ENCODE measurements at regions not wholly inside any gene's neighbourhood (a gene's known extent, or its start where the extent isn't known, plus 50 kb on each side); places are given as distances from the start of the nearest gene placed in this dataset.
A peak's percentile ranks its signal among the peaks of the same experiment; 100 is the strongest.

- DNase-seq: no peak
These were observed 230.6 kb upstream of the DACH1 start for GRCh38 chr13:72097568-72097967.

DNA sequence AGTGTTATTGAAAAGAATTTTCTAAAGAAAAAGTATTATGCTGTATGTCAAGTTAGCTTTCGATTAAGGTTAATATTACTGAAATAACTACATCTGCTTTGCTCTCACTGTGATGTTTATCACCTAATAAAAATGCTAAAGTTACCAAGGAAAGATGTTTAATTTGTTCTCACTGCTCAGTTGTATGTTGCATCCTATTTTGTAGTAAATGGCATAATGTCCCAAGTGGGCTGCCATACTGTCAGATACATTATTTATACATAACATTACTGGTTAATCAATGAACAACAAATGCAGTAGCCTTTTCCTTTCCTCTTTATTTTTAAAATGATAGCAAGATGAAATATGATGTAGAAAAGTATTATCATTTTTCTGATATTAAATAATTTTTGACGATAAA lies 226.3 kb upstream of the DACH1 start:
- no peak for DNase-seq

DNA sequence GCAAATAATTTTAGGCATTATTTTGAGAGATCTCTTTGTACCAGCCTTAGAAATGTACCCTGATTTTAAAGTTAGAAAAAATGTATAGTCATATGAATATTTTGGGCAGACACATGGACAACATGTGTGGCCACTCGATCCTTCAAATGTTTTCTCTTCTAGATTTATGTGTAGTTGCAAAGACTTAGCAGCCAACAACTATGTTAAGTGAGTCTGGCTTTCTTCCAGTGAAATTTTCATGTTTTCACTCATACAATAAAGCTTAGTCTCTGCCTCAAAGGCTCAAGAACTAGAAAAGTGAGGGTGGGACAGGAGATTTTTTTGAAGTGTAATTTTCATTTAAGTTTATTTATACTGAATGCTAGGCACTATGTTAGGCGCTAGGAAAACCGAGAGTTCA lies 207.7 kb upstream of the DACH1 start:
- no peak for DNase-seq

GRCh38 chr13:72072261-72072660 lies 205.3 kb upstream of the DACH1 start:
- no peak for DNase-seq

GRCh38 chr13:72071713-72072112 lies 204.7 kb upstream of the DACH1 start:
- DNase-seq: no peak

DNA sequence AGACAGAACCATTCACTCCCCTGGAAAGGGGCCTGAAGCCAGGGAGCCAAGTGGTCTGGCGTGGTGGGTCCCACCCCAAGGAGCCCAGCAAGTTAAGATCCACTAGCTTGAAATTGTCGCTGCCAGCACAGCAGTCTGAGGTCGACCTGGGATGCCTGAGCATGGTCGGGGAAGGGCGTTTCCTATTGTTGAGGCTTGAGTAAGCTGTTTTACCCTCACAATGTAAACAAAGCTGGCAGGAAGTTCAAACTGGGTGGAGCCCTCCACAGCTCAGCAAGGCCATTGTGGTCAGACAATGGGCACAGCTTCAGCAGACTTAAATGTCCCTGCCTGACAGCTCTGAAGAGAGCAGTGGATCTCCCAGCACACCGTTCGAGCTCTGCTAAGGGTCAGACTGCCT lies 195.6 kb upstream of the DACH1 start:
- no peak for DNase-seq

GRCh38 chr13:72061613-72062012 lies 194.6 kb upstream of the DACH1 start:
- DNase-seq: no peak

- no peak for DNase-seq
These were observed 183.2 kb upstream of the DACH1 start for GRCh38 chr13:72050251-72050650.

GRCh38 chr13:72043366-72043765 lies 176.4 kb upstream of the DACH1 start:
- no peak for DNase-seq

GRCh38 chr13:72041165-72041564 lies 174.2 kb upstream of the DACH1 start:
- no peak for DNase-seq

- DNase-seq: no peak
These were observed 172.1 kb upstream of the DACH1 start for GRCh38 chr13:72039126-72039525.

DNA sequence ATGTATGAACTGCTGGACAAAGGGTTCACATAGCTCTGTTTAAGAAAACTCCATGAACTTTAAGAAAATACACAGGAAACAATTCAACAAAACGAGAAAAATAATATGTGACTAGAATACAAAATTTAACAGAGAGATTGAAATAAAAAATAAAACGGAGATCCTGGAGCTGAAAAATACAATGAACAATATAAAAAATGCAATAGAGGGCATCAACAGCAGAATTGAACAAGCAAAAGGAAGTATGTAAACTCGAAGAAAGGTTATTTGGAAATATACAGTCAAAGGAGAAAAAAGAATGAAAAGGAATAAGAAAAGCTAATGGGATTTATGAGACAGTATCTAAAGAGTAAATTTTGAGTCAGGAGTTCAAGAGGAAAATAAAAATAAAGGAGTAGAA lies 163.0 kb upstream of the DACH1 start:
- DNase-seq: no peak

DNA sequence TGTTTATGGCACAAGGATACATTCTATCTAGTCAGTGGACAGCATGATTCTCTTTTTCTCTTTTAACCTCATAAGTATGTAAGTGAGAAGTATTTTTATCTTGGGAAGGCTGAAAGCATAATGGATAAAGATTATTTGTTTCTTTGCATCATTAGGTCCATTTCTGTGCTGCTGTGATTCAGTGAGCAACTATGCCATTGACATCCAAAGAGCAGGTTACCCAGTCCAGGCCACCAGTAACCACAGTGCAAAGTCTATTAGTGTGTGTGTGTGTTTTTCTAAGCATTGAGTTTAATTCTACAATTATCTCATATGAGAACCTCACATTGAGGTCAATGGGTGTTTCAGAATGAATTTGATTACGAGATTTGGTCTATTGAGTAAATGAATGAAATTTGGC lies 158.8 kb upstream of the DACH1 start:
- DNase-seq: no peak

DNA sequence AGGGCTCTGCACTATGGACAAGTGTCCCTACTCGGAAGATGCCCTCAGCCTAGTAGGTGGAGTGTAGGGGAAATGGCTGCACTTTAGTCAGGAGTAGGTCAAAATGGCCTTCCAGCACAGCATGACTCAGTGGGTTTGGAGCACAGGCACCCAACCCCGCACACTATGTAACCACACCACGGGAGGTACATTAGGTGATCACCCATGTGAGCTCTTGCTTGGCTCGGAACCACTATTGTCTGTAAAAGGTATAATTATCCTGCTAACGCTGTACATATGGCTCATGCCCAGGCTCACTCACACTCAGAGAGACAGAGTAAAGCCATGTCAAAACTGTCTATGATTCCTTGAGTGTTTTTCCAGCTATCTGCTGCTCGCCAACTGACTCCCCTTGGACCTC lies 156.9 kb upstream of the DACH1 start:
- no peak for DNase-seq

DNA sequence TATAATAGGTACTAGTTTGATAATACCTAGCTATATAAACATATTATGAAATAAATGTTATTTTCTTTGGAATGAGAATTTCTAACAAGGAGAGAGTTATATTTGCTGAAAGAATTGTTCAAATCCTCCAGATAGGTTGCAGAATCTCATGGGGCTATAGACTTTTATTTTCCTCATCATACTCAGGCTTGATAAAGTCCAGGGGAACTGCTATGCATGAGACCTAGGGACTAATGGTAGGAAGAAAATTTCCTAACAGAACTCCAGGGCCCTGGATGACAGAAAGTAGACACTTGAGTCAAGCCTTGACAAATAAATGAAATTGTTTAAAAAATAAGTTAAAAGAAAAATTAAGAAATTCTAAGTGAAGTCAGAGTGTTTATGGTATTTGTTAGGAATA lies 138.5 kb upstream of the DACH1 start:
- DNase-seq: no peak

DNA sequence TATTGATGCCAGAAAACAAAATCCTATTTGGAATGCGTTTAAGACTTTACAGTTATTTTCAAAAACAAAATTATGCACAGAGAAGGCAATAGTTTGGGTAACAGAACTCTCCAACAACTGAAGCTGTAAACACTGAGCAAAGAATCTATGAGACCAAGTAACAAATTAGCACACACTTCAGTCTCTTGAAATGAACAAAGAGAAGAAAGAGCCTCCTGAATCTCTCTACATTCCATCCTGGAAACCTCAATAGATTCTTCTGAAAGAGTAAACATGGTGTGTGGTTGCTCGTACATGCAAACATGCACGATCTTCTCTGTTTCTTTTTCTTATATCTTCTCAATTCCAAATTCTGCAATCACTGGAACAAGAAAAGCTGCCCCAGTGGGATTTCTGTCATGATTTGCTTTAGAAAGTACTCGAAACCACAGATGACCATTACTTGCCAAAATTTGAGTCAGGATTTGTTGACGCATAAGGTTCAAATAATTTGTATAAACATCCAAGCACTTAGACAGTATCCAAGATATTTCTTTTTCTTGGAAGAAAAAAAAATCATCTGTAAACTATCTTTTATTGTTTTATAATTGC lies 137.9 kb upstream of the DACH1 start:
- no peak for DNase-seq

DNA sequence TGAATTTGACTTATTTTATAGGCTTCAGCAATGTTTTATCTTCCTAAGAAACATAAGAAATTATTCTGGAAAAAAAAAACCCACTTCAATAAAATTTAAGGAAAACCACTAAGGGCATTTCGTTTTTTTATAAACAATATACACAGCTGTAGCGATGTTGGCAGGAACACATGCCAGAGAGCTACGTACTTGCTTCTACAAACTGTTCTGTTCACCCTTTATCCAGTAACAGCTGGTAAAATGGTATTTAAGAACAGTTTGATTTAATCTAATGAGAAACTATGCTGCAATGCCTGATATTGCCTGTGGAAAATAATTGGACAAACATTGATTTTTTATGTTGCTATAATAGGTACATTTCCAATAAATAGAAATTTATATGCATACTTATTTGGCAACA lies 137.2 kb upstream of the DACH1 start:
- no peak for DNase-seq

DNA sequence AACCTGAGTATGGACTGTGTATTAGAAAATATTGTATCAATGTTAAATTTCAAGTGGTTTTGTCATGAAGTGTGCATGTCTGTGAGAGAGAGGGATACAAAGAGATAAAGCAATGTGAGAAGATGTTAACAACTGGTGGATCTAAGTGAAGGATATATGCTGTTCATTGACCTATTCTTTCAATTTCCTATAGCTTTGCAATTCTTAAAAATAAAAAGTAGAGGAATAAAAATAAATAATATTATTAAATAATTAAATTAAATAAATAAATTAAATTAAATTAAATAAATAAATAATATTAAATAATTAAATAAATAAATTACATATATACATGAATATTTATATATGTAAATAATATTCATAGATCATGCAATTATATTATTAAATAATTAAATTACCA lies 131.2 kb upstream of the DACH1 start:
- DNase-seq: no peak

GRCh38 chr13:71979616-71980015 lies 112.6 kb upstream of the DACH1 start:
- DNase-seq: no peak

- no peak for DNase-seq
These were observed 110.0 kb upstream of the DACH1 start for GRCh38 chr13:71977028-71977427.

DNA sequence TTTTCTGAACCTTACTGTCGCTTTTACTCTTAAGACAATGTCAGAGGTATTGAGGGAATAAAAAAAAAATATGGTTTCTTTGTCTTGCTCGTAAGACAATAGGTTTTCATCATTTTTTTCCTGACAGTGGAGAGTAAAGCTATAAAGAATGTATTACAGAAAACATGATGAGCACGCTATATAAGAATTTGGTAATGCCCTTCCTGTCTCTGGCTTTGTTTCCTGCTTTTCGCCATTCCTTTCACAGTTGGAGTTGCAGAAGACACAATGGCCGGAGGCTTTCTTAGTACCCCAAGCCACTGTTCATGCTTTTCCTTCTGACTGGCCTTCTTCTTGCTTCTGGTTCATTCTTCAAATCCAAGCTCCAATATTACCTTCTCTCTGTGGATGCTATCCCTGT lies 101.0 kb upstream of the DACH1 start:
- no peak for DNase-seq

DNA sequence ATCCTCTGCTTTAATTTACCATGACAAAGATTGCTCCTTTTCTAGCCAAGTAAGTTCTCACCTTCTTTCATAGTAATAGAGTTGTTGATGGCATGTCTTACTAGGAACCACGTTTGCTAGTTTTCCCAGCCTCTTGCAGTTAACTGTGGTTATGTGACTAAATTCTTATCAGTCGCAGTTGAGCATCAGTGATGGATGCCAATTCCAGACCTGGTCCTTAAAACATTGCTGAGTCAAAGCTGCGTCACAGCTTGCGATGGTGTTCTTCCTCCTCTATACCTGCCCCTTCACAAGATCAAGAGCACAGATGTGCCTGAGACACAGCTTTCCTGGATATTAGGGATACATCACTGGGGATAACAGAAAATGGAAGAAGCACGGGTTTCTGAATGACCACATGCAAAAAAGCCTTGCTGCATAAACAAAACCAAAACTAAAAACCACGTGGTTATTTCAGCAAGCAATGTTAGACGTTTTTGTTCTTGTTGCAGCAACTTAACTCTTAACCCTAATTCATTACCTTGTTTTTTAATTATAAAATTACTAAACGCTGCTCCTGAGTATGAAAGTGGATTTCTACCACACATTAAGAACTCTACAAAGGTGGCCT lies 97.6 kb upstream of the DACH1 start:
- DNase-seq: peak; percentile 47

DNA sequence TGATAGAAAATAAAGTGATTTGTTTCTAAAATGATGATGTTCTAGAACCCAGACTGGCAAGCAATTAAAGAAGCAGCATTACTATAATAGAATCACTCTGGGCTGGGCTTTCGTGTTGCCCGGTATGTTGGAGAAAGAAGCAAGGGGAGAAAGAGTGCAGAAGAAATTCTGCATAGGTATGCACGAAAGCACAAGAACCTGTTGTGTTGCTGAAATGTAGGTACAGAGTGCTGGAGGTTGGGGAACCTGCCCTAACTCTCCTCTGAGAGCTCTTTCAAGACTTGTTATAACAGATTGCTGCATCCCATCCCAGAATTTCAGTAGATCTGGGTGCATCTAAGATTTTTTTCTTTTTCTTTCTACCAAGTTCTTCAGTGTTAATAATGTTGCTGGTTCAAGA lies 95.7 kb upstream of the DACH1 start:
- DNase-seq: no peak

GRCh38 chr13:71962126-71962525 lies 95.1 kb upstream of the DACH1 start:
- DNase-seq: no peak

GRCh38 chr13:71949441-71949840 lies 82.4 kb upstream of the DACH1 start:
- no peak for DNase-seq
